HEK293T (cell line): ENCODE measurements at regions not wholly inside any gene's neighbourhood (a gene's known extent, or its start where the extent isn't known, plus 50 kb on each side); places are given as distances from the start of the nearest gene placed in this dataset.

Experiments
- BHLHE40 ChIP-seq: fragments of 450-650 bp; IDR thresholded peaks from 2 replicates; pipeline ENCODE4 v1.6.1; 2016; ENCODE audit warnings: mild to moderate bottlenecking, moderate library complexity, borderline replicate concordance
- ELF4 ChIP-seq: fragments of 450-650 bp; IDR thresholded peaks from 2 replicates; pipeline ENCODE4 v1.6.1; 2017; ENCODE audit warnings: antibody characterized with exemption
- ZNF384 ChIP-seq: fragments of 450-650 bp; IDR thresholded peaks from 2 replicates; pipeline ENCODE4 v1.6.1; 2016

DNA sequence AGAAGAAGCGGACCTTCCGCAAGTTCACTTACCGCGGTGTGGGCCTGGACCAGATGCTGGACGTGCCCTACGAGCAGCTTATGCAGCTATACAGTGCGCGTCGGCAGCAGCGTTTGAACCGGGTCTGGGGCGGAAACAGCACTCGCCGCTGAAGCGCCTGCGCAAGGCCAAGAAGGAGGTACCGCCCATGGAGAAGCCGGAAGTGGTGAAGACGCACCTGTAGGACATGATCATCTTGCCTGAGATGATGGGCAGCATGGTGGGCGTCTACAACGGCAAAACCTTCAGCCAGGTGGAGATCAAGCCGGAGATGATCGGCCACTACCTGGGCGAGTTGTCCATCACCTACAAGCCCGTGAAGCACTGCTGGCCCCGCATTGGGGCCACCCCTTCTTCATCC, 390.4 kb upstream of the MEIS2 start:
- no peak for TF ChIP-seq BHLHE40
- no peak for TF ChIP-seq ELF4
- TF ChIP-seq ZNF384 = no peak
